ENCODE measurements at regions not wholly inside any gene's neighbourhood (a gene's known extent, or its start where the extent isn't known, plus 50 kb on each side); places are given as distances from the start of the nearest gene placed in this dataset.

GRCh38 chr3:182369861-182370260 lies 423.4 kb upstream of the ATP11B start:
- no peak for DNase-seq

GRCh38 chr3:182370949-182371348 lies 422.4 kb upstream of the ATP11B start:
- DNase-seq: no peak

- no peak for DNase-seq
These were observed 417.4 kb upstream of the ATP11B start for GRCh38 chr3:182375916-182376315.

GRCh38 chr3:182382112-182382857 lies 411.0 kb upstream of the ATP11B start:
- no peak for DNase-seq

- DNase-seq: no peak
These were observed 409.1 kb upstream of the ATP11B start for GRCh38 chr3:182384221-182384620.

- no peak for DNase-seq
These were observed 407.9 kb upstream of the ATP11B start for GRCh38 chr3:182385356-182385755.

- DNase-seq: no peak
These were observed 404.8 kb upstream of the ATP11B start for GRCh38 chr3:182388506-182388905.

- DNase-seq: no peak
These were observed 404.1 kb upstream of the ATP11B start for GRCh38 chr3:182389071-182389815.

GRCh38 chr3:182390421-182390820 lies 402.9 kb upstream of the ATP11B start:
- no peak for DNase-seq

- DNase-seq: no peak
These were observed 400.9 kb upstream of the ATP11B start for GRCh38 chr3:182392182-182392937.

GRCh38 chr3:182393151-182393550 lies 400.2 kb upstream of the ATP11B start:
- no peak for DNase-seq

GRCh38 chr3:182393830-182394367 lies 399.4 kb upstream of the ATP11B start:
- DNase-seq: no peak

GRCh38 chr3:182397164-182397563 lies 396.1 kb upstream of the ATP11B start:
- DNase-seq: no peak

- DNase-seq: no peak
These were observed 393.1 kb upstream of the ATP11B start for GRCh38 chr3:182399978-182400737.

- no peak for DNase-seq
These were observed 392.5 kb upstream of the ATP11B start for GRCh38 chr3:182400838-182401237.

GRCh38 chr3:182404031-182404430 lies 389.3 kb upstream of the ATP11B start:
- no peak for DNase-seq

- DNase-seq: no peak
These were observed 387.5 kb upstream of the ATP11B start for GRCh38 chr3:182405759-182406158.

- no peak for DNase-seq
These were observed 386.5 kb upstream of the ATP11B start for GRCh38 chr3:182406786-182407185.

GRCh38 chr3:182410051-182410450 lies 383.3 kb upstream of the ATP11B start:
- DNase-seq: no peak

GRCh38 chr3:182412066-182412465 lies 381.2 kb upstream of the ATP11B start:
- DNase-seq: no peak

- DNase-seq: no peak
These were observed 380.2 kb upstream of the ATP11B start for GRCh38 chr3:182413061-182413460.

GRCh38 chr3:182413682-182414081 lies 379.6 kb upstream of the ATP11B start:
- DNase-seq: no peak

GRCh38 chr3:182414586-182414985 lies 378.7 kb upstream of the ATP11B start:
- no peak for DNase-seq
